Endothelial cell (in vitro differentiated cells): ENCODE measurements at regions not wholly inside any gene's neighbourhood (a gene's known extent, or its start where the extent isn't known, plus 50 kb on each side); places are given as distances from the start of the nearest gene placed in this dataset.

Source experiments
- DNase-seq: peaks from one replicate; pipeline ENCODE4 v3.0.0; 2021; ENCODE audit warnings: low spot score
- H3K27ac Mint-ChIP-seq: one replicate; pipeline ENCODE4 v1.8.0; 2021; ENCODE audit warnings: mixed read lengths, inconsistent platforms; ENCODE audit not compliant: unreplicated experiment
- H3K27me3 Mint-ChIP-seq: one replicate; pipeline ENCODE4 v1.8.0; 2021; ENCODE audit warnings: mild to moderate bottlenecking, moderate library complexity, mixed read lengths, inconsistent platforms; ENCODE audit not compliant: unreplicated experiment
- H3K36me3 Mint-ChIP-seq: one replicate; pipeline ENCODE4 v1.8.0; 2021; ENCODE audit warnings: mild to moderate bottlenecking, low read depth, mixed read lengths, inconsistent platforms; ENCODE audit not compliant: unreplicated experiment
- H3K4me1 Mint-ChIP-seq: one replicate; pipeline ENCODE4 v1.8.0; 2021; ENCODE audit warnings: mild to moderate bottlenecking, mixed read lengths, inconsistent platforms; ENCODE audit not compliant: unreplicated experiment
- H3K4me3 Mint-ChIP-seq: one replicate; pipeline ENCODE4 v1.8.0; 2021; ENCODE audit warnings: mild to moderate bottlenecking, mixed read lengths, inconsistent platforms; ENCODE audit not compliant: unreplicated experiment
- H3K9me3 Mint-ChIP-seq: one replicate; pipeline ENCODE4 v1.8.0; 2021; ENCODE audit warnings: mixed read lengths, inconsistent platforms; ENCODE audit not compliant: unreplicated experiment
- TF ChIP-seq, protein P1 (sequence below): fragments of 200-600 bp; sonication (generic); IDR thresholded peaks from one replicate; pipeline ENCODE4 v1.5.0; 2021; ENCODE audit warnings: antibody characterized with exemption; ENCODE audit not compliant: unreplicated experiment

DNA sequence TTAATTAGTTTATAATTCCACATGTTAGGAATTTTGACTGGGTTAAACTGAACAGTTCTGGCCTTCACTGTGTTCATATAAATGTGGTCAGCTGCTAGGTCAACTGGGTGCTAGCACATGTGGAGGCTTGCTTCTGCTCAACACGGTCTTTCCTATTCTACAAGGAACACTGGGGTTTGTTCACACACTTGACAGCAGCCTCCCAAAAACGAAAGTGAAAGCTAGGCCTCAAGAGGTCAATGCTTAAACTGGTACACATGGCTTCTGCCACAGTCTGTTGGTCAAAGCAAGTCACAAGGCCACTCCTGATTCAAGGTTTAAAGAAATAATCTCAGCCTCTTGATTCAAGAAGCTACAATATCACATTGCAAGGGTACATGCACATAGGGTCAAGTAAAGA, 126.5 kb downstream of the QDPR start:
- DNase-seq: no peak
- Mint-ChIP-seq H3K4me3 (no peak overlapping the region), H3K27ac (no peak overlapping the region), H3K36me3 (no peaks in the 10 kb centered on the region), H3K9me3 (no peaks in the 10 kb centered on the region), H3K27me3 (no peaks in the 10 kb centered on the region), H3K4me1 (no peaks in the 10 kb centered on the region)
- TF ChIP-seq, protein P1, sequence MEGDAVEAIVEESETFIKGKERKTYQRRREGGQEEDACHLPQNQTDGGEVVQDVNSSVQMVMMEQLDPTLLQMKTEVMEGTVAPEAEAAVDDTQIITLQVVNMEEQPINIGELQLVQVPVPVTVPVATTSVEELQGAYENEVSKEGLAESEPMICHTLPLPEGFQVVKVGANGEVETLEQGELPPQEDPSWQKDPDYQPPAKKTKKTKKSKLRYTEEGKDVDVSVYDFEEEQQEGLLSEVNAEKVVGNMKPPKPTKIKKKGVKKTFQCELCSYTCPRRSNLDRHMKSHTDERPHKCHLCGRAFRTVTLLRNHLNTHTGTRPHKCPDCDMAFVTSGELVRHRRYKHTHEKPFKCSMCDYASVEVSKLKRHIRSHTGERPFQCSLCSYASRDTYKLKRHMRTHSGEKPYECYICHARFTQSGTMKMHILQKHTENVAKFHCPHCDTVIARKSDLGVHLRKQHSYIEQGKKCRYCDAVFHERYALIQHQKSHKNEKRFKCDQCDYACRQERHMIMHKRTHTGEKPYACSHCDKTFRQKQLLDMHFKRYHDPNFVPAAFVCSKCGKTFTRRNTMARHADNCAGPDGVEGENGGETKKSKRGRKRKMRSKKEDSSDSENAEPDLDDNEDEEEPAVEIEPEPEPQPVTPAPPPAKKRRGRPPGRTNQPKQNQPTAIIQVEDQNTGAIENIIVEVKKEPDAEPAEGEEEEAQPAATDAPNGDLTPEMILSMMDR: no peak

DNA sequence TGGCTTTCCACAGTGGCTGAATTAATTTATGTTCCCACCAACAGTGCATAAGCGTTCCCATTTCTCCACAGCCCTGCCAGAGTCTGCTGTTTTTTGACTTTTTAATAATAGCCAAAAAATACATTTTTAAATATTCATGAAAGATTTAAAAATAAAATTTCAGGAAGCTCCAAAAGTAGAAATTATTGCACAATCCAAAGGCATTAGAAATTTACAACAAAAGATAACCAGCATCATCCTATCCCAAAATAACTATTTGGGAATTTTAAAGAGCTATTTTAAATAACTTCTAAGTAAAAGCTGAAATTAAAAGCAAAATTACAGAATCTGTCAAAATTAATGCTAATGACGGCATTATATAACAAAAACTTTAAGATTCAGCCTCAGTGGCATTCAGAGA, 131.5 kb downstream of the QDPR start:
- Mint-ChIP-seq H3K27ac (no peak overlapping the region), H3K27me3 (no peaks in the 10 kb centered on the region)
- DNase-seq: no peak

DNA sequence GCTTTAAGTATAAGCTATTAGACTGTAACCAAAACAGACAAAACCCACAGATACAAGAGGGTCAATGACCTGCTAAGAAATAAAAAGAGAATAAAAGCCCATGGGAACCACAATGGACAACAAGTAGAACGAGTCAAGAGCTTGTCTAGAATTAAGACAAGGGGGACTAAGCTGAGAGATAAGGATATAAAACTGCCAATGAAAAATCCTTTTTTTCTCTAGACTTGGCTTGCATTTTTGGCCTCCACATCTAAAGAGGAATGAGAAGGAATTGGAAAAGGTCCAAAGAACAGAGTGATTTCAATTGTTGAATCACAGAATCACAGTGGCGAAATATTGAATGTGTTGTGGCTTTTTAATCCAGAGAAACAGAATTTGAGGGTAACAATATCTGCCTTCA, 135.7 kb downstream of the QDPR start:
- Mint-ChIP-seq H3K9me3 (no peaks in the 10 kb centered on the region), H3K27ac (no peak overlapping the region), H3K4me1 (peaks cover 5% of the 10 kb centered on the region), H3K36me3 (no peaks in the 10 kb centered on the region), H3K27me3 (peaks cover 2% of the 10 kb centered on the region), H3K4me3 (no peak overlapping the region)
- DNase-seq: no peak
- TF ChIP-seq, protein P1: no peak

More for the DNA sequence above, 131.5 kb downstream of the QDPR start:
- H3K4me1 Mint-ChIP-seq: peaks cover 5% of the 10 kb centered on the region
- no peaks in the 10 kb centered on the region for H3K36me3 Mint-ChIP-seq
- TF ChIP-seq, protein P1: no peak
- H3K4me3 Mint-ChIP-seq: no peak overlapping the region
- no peaks in the 10 kb centered on the region for H3K9me3 Mint-ChIP-seq

DNA sequence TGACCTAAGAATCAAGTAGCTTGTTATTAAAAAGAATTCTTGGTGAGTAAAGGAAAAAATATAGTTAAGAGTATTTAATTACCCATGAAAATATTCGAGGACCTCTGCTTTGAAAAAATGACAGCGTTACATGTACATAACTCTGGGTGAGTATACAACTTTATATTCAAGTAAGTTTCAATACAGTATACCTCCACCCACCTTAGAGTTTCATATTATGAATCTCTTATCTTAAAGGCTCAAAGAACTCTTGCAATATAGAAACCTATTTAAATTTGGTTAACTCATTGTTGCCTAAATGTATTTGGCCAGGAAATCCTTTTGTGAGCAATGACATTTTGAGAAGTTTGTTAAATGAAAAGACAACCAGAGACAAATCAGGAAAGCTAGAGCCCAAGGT, 138.2 kb downstream of the QDPR start:
- DNase-seq: no peak
- Mint-ChIP-seq H3K27me3 (peaks cover 2% of the 10 kb centered on the region), H3K9me3 (no peaks in the 10 kb centered on the region), H3K4me1 (peaks cover 5% of the 10 kb centered on the region), H3K36me3 (no peaks in the 10 kb centered on the region), H3K4me3 (no peak overlapping the region), H3K27ac (no peak overlapping the region)
- TF ChIP-seq, protein P1: no peak

DNA sequence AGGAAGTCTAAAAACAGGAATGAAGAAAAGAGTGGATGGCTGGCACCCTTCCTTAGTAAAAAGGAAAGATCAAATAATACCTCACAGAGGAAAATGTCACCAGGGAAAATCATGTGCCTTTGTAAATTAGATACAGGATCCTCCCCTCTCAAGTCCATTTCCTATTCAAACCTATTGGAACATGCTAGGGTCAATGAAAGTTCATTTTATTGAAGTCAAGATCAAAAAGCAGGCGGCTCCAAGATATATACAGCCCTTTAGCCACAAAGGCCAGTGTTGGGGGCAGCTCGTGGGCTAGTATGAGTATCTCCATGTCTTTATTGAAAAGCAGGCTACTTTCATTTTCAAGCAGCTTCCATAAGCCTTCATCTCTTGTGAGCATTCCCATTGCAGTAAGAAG, 141.1 kb downstream of the QDPR start:
- TF ChIP-seq, protein P1: no peak
- H3K36me3 Mint-ChIP-seq: no peaks in the 10 kb centered on the region
- H3K9me3 Mint-ChIP-seq: no peaks in the 10 kb centered on the region
- no peaks in the 10 kb centered on the region for H3K4me1 Mint-ChIP-seq
- H3K27ac Mint-ChIP-seq: no peak overlapping the region
- peaks cover 2% of the 10 kb centered on the region for H3K27me3 Mint-ChIP-seq
- no peak overlapping the region for H3K4me3 Mint-ChIP-seq
- DNase-seq: no peak
